Amniotic epithelial cell (primary cell): ENCODE measurements at regions not wholly inside any gene's neighbourhood (a gene's known extent, or its start where the extent isn't known, plus 50 kb on each side); places are given as distances from the start of the nearest gene placed in this dataset.

Source experiments
- DNase-seq: peaks from one replicate; pipeline ENCODE4 v3.0.0-alpha.2; 2010; ENCODE audit warnings: low read depth

GRCh38 chr1:98813738-98814309 lies 152.3 kb downstream of the SNX7 start:
- no peak for DNase-seq

- DNase-seq, result no peak
Measured at GRCh38 chr1:98817821-98818220, 156.3 kb downstream of the SNX7 start.

GRCh38 chr1:98821379-98821778 lies 159.9 kb downstream of the SNX7 start:
- DNase-seq, result no peak

- no peak for DNase-seq
Measured at GRCh38 chr1:98824736-98825135, 163.2 kb downstream of the SNX7 start.

- no peak for DNase-seq
Measured at GRCh38 chr1:98827041-98827440, 165.5 kb downstream of the SNX7 start.

- peak; percentile 24 for DNase-seq
Measured at GRCh38 chr1:98839840-98840239, 164.8 kb downstream of the PLPPR5 start.
